Esophagus squamous epithelium (tissue), 5 donors: ENCODE measurements at regions not wholly inside any gene's neighbourhood (a gene's known extent, or its start where the extent isn't known, plus 50 kb on each side); places are given as distances from the start of the nearest gene placed in this dataset.
"Not testable (repeated sequence)": the region's sequence is repeated elsewhere in the genome, so short reads cannot be mapped to it uniquely, and the experiment has no call there.

Source experiments
- DNase-seq: peaks from one replicate; lab custom pipeline; 2025; lab: John Stamatoyannopoulos, UW
- H3K27ac ChIP-seq, 4 donors: fragments of 200-600 bp; sonication (generic); one replicate each; pipeline ENCODE4 v1.5.1; 2016 to 2019; ENCODE audit warnings: mild to moderate bottlenecking in 1 of 4
- H3K27me3 ChIP-seq, 4 donors: fragments of 200-600 bp; sonication (generic); 1 replicate in 3 of 4; 2 replicates in 1 of 4; pipeline versions ENCODE4 v1.5.1 to v1.6.0; 2017 to 2021; ENCODE audit warnings: antibody characterized with exemption in 1 of 4
- H3K36me3 ChIP-seq, 3 donors: fragments of 200-600 bp; sonication (generic); one replicate each; pipeline ENCODE4 v1.5.1; 2016 to 2019
- H3K4me1 ChIP-seq, 3 donors: fragments of 200-600 bp; sonication (generic); one replicate each; pipeline ENCODE4 v1.5.1; 2017 to 2019
- H3K4me3 ChIP-seq, 4 donors: fragments of 200-600 bp; sonication (generic); 1 replicate in 3 of 4; 2 replicates in 1 of 4; pipeline ENCODE4 v1.5.1; 2016 to 2019; ENCODE audit warnings: mild to moderate bottlenecking in 2 of 4, moderate library complexity in 1 of 4
- H3K9me3 ChIP-seq, 3 donors: fragments of 200-600 bp; sonication (generic); one replicate each; pipeline ENCODE4 v1.5.1; 2016 to 2019
- CTCF ChIP-seq, 6 experiments: fragments of 450-650 bp in 4 of 6; fragments of 200-600 bp in 2 of 6; sonication (generic) in 2 of 6; IDR thresholded peaks; one replicate each; pipeline ENCODE4 v1.5.1; 2016 to 2019; ENCODE audit warnings: antibody characterized with exemption in 6 of 6, mild to moderate bottlenecking in 4 of 6, moderate library complexity in 4 of 6
- POLR2A ChIP-seq, 4 donors: fragments of 450-650 bp; IDR thresholded peaks; one replicate each; pipeline ENCODE4 v1.6.1; 2017; ENCODE audit warnings: antibody characterized with exemption in 4 of 4, mild to moderate bottlenecking in 4 of 4, moderate library complexity in 3 of 4
- WGBS, 2 donors: methylation state at CpG; one replicate each; pipeline ENCODE4 v1.1.5; 2018; 5-methylcytosine and 5-hydroxymethylcytosine counted together
- intact Hi-C: fragments of 100-400 bp; cut with DNase I; formaldehyde crosslinking; loops from one replicate; pipeline ENCODE4 v1.15.0; 2022
- donor health status: DM: yes; HTN: yes; CAD: no.

- H3K4me3 ChIP-seq, result no peak overlapping the region
- H3K36me3 ChIP-seq, result no peaks in the 10 kb centered on the region
- H3K27me3 ChIP-seq, result no peaks in the 10 kb centered on the region
- intact Hi-C loops, result no loop called here
- no peak for TF ChIP-seq CTCF (IDR thresholded peaks at IDR 0.05)
- no peak for TF ChIP-seq POLR2A (IDR thresholded peaks at IDR 0.05)
- no peak overlapping the region for H3K27ac ChIP-seq
- DNase-seq, result no peak
- no peaks in the 10 kb centered on the region for H3K4me1 ChIP-seq
- WGBS, 2 donors, result 36 to 73% methylated on average over 3 of the region's 3 CpGs
- H3K9me3 ChIP-seq, result peaks cover 0 to 10% (median 0%) of the 10 kb centered on the region in 3 donors
Observed at GRCh38 chr5:85656050-85656449, 961.7 kb upstream of the COX7C start.

GRCh38 chr5:85657328-85657727, 960.4 kb upstream of the COX7C start:
- intact Hi-C loops, H3K36me3 ChIP-seq: not testable (repeated sequence)
- 78 to 92% methylated on average over 1 of the region's 1 CpG for WGBS, 2 donors

GRCh38 chr5:85662969-85663707, 954.6 kb upstream of the COX7C start:
- H3K27ac ChIP-seq, H3K4me3 ChIP-seq, H3K27me3 ChIP-seq, H3K9me3 ChIP-seq, H3K36me3 ChIP-seq, DNase-seq, intact Hi-C loops, H3K4me1 ChIP-seq: not testable (repeated sequence)
- WGBS, 2 donors, result 77 to 94% methylated on average over 9 to 16 of the region's 29 CpGs

More at GRCh38 chr5:85657328-85657727, 960.4 kb upstream of the COX7C start:
- H3K4me3 ChIP-seq, H3K27ac ChIP-seq, H3K27me3 ChIP-seq, H3K4me1 ChIP-seq, DNase-seq: not testable (repeated sequence)
- peaks cover 0 to 10% (median 0%) of the 10 kb centered on the region in 3 donors for H3K9me3 ChIP-seq

- no peak for TF ChIP-seq POLR2A (IDR thresholded peaks at IDR 0.05)
- no peak for TF ChIP-seq CTCF (IDR thresholded peaks at IDR 0.05)
- Histone ChIP-seq H3K9me3 (no peaks in the 10 kb centered on the region), H3K27ac (no peak overlapping the region), H3K36me3 (no peaks in the 10 kb centered on the region), H3K4me3 (no peak overlapping the region), H3K4me1 (no peaks in the 10 kb centered on the region), H3K27me3 (no peaks in the 10 kb centered on the region)
- DNase-seq, result no peak
- WGBS, 2 donors, result 53 to 57% methylated on average over 2 of the region's 2 CpGs
- intact Hi-C loops, result no loop called here
Observed at GRCh38 chr5:85663708-85664031, 954.1 kb upstream of the COX7C start.

GRCh38 chr5:85670417-85670816, 947.3 kb upstream of the COX7C start:
- Histone ChIP-seq H3K27me3 (no peaks in the 10 kb centered on the region), H3K36me3 (no peaks in the 10 kb centered on the region), H3K9me3 (no peaks in the 10 kb centered on the region), H3K4me1 (no peaks in the 10 kb centered on the region), H3K27ac (no peak overlapping the region), H3K4me3 (no peak overlapping the region)
- intact Hi-C loops, result no loop called here
- no peak for DNase-seq
- TF ChIP-seq CTCF (IDR thresholded peaks at IDR 0.05), result no peak
- no peak for TF ChIP-seq POLR2A (IDR thresholded peaks at IDR 0.05)

GRCh38 chr5:85671223-85671970, 946.3 kb upstream of the COX7C start:
- no peaks in the 10 kb centered on the region for H3K9me3 ChIP-seq
- no peak overlapping the region for H3K4me3 ChIP-seq
- 49 to 55% methylated on average over 3 of the region's 3 CpGs for WGBS, 2 donors
- TF ChIP-seq CTCF (IDR thresholded peaks at IDR 0.05) (no peak), POLR2A (IDR thresholded peaks at IDR 0.05) (no peak)
- no peaks in the 10 kb centered on the region for H3K4me1 ChIP-seq
- no peaks in the 10 kb centered on the region for H3K36me3 ChIP-seq
- H3K27me3 ChIP-seq, result no peaks in the 10 kb centered on the region
- intact Hi-C loops, result no loop called here
- H3K27ac ChIP-seq, result no peak overlapping the region
- no peak for DNase-seq
